ENCODE measurements at regions not wholly inside any gene's neighbourhood (a gene's known extent, or its start where the extent isn't known, plus 50 kb on each side); places are given as distances from the start of the nearest gene placed in this dataset.

GRCh38 chr21:19807201-19807600 lies 1191.0 kb upstream of the NCAM2 start:
- no peaks in the 10 kb centered on the region for H3K9me3 ChIP-seq (ENCODE audit: control insufficient read depth, low read depth, low read length)
- WGBS (ENCODE audit: insufficient coverage, low lambda C conversion rate): 50% methylated on average over 1 of the region's 1 CpG
- no peak overlapping the region for H3K27ac ChIP-seq (ENCODE audit: low read length)
- no peak for DNase-seq
- no peaks in the 10 kb centered on the region for H3K4me1 ChIP-seq (ENCODE audit: control insufficient read depth, insufficient read depth, low read length)
- no peaks in the 10 kb centered on the region for H3K36me3 ChIP-seq (ENCODE audit: control insufficient read depth, insufficient read depth, low read length)
- no peaks in the 10 kb centered on the region for H3K27me3 ChIP-seq (ENCODE audit: control insufficient read depth, insufficient read depth, low read length)
- H3K4me3 ChIP-seq (ENCODE audit: low read length): no peak overlapping the region

- H3K4me3 ChIP-seq (ENCODE audit: low read length): no peak overlapping the region
- no peaks in the 10 kb centered on the region for H3K36me3 ChIP-seq (ENCODE audit: control insufficient read depth, insufficient read depth, low read length)
- no peak for DNase-seq
- no peaks in the 10 kb centered on the region for H3K27me3 ChIP-seq (ENCODE audit: control insufficient read depth, insufficient read depth, low read length)
- H3K4me1 ChIP-seq (ENCODE audit: control insufficient read depth, insufficient read depth, low read length): no peaks in the 10 kb centered on the region
- 70% methylated on average over 2 of the region's 5 CpGs for WGBS (ENCODE audit: insufficient coverage, low lambda C conversion rate)
- no peak overlapping the region for H3K27ac ChIP-seq (ENCODE audit: low read length)
- H3K9me3 ChIP-seq (ENCODE audit: control insufficient read depth, low read depth, low read length): no peaks in the 10 kb centered on the region
These were observed 1187.4 kb upstream of the NCAM2 start for GRCh38 chr21:19810779-19811178.

- H3K36me3 ChIP-seq (ENCODE audit: control insufficient read depth, insufficient read depth, low read length): no peaks in the 10 kb centered on the region
- H3K27me3 ChIP-seq (ENCODE audit: control insufficient read depth, insufficient read depth, low read length): no peaks in the 10 kb centered on the region
- DNase-seq: no peak
- no peaks in the 10 kb centered on the region for H3K9me3 ChIP-seq (ENCODE audit: control insufficient read depth, low read depth, low read length)
- H3K4me1 ChIP-seq (ENCODE audit: control insufficient read depth, insufficient read depth, low read length): no peaks in the 10 kb centered on the region
- WGBS (ENCODE audit: insufficient coverage, low lambda C conversion rate): 63% methylated on average over 1 of the region's 2 CpGs
- no peak overlapping the region for H3K27ac ChIP-seq (ENCODE audit: low read length)
- H3K4me3 ChIP-seq (ENCODE audit: low read length): no peak overlapping the region
These were observed 1167.8 kb upstream of the NCAM2 start for GRCh38 chr21:19830446-19830845.

DNA sequence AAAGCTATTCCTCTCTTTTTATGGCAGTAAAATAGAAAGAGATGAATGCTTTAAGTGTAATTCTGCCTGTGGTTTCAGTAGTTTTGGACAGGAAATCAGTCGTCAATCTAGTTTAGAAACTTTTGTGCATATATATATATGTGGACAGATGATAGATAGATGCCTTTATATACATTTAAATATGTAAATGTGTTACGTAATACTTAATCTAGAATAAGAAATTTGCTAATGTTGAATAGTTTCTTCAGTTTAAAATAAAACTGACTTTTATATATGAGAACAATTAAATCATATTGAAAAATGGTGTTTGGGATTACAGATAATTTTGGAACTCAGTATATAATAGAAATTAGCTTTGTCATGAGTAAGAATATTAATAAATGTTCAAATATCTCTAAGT lies 1165.7 kb upstream of the NCAM2 start:
- no peaks in the 10 kb centered on the region for H3K36me3 ChIP-seq (ENCODE audit: control insufficient read depth, insufficient read depth, low read length)
- no peak for DNase-seq
- no peaks in the 10 kb centered on the region for H3K9me3 ChIP-seq (ENCODE audit: control insufficient read depth, low read depth, low read length)
- no peak overlapping the region for H3K4me3 ChIP-seq (ENCODE audit: low read length)
- 100% methylated on average over 2 of the region's 2 CpGs for WGBS (ENCODE audit: insufficient coverage, low lambda C conversion rate)
- H3K27me3 ChIP-seq (ENCODE audit: control insufficient read depth, insufficient read depth, low read length): no peaks in the 10 kb centered on the region
- no peaks in the 10 kb centered on the region for H3K4me1 ChIP-seq (ENCODE audit: control insufficient read depth, insufficient read depth, low read length)
- H3K27ac ChIP-seq (ENCODE audit: low read length): no peak overlapping the region

GRCh38 chr21:19833082-19833481 lies 1165.1 kb upstream of the NCAM2 start:
- DNase-seq: no peak
- Histone ChIP-seq H3K36me3 (ENCODE audit: control insufficient read depth, insufficient read depth, low read length) (no peaks in the 10 kb centered on the region), H3K9me3 (ENCODE audit: control insufficient read depth, low read depth, low read length) (no peaks in the 10 kb centered on the region), H3K27ac (ENCODE audit: low read length) (no peak overlapping the region), H3K4me3 (ENCODE audit: low read length) (no peak overlapping the region), H3K27me3 (ENCODE audit: control insufficient read depth, insufficient read depth, low read length) (no peaks in the 10 kb centered on the region), H3K4me1 (ENCODE audit: control insufficient read depth, insufficient read depth, low read length) (no peaks in the 10 kb centered on the region)
- WGBS (ENCODE audit: insufficient coverage, low lambda C conversion rate): no CpG with 5 or more reads among the region's 1 CpG

DNA sequence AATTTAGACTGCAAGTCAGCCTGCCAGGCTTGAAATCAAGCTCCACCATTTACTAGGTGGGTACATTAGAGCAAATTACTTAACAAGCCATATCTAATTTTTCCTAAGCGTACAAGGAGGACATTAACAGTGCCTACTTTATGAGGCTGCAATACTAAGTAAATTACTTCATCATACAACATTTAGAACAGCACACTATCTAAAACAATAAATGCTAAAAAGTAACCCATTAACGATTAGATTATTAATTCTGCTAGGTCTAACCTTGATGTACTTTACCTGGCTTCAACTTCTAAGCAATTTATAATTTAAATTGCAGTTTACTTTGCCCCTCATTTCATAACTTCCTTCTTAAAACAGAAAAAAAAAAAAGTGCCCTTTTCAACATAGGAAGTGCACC lies 1155.6 kb upstream of the NCAM2 start:
- peak in 1 of 2 donors; percentile 61 for DNase-seq
- no peak overlapping the region for H3K27ac ChIP-seq (ENCODE audit: low read length)
- H3K4me1 ChIP-seq (ENCODE audit: control insufficient read depth, insufficient read depth, low read length): no peaks in the 10 kb centered on the region
- no peaks in the 10 kb centered on the region for H3K9me3 ChIP-seq (ENCODE audit: control insufficient read depth, low read depth, low read length)
- no peaks in the 10 kb centered on the region for H3K27me3 ChIP-seq (ENCODE audit: control insufficient read depth, insufficient read depth, low read length)
- WGBS (ENCODE audit: insufficient coverage, low lambda C conversion rate): 53% methylated on average over 2 of the region's 2 CpGs
- no peaks in the 10 kb centered on the region for H3K36me3 ChIP-seq (ENCODE audit: control insufficient read depth, insufficient read depth, low read length)
- no peak overlapping the region for H3K4me3 ChIP-seq (ENCODE audit: low read length)

- DNase-seq: no peak
- no peak overlapping the region for H3K27ac ChIP-seq (ENCODE audit: low read length)
- no peaks in the 10 kb centered on the region for H3K27me3 ChIP-seq (ENCODE audit: control insufficient read depth, insufficient read depth, low read length)
- no peak overlapping the region for H3K4me3 ChIP-seq (ENCODE audit: low read length)
- WGBS (ENCODE audit: insufficient coverage, low lambda C conversion rate): no CpG with 5 or more reads among the region's 2 CpGs
- no peaks in the 10 kb centered on the region for H3K4me1 ChIP-seq (ENCODE audit: control insufficient read depth, insufficient read depth, low read length)
- H3K36me3 ChIP-seq (ENCODE audit: control insufficient read depth, insufficient read depth, low read length): no peaks in the 10 kb centered on the region
- H3K9me3 ChIP-seq (ENCODE audit: control insufficient read depth, low read depth, low read length): no peaks in the 10 kb centered on the region
These were observed 1153.9 kb upstream of the NCAM2 start for GRCh38 chr21:19844334-19844733.

GRCh38 chr21:19850157-19850556 lies 1148.1 kb upstream of the NCAM2 start:
- Histone ChIP-seq H3K27me3 (ENCODE audit: control insufficient read depth, insufficient read depth, low read length) (no peaks in the 10 kb centered on the region), H3K4me1 (ENCODE audit: control insufficient read depth, insufficient read depth, low read length) (no peaks in the 10 kb centered on the region), H3K4me3 (ENCODE audit: low read length) (no peak overlapping the region), H3K9me3 (ENCODE audit: control insufficient read depth, low read depth, low read length) (peaks cover 2% of the 10 kb centered on the region), H3K36me3 (ENCODE audit: control insufficient read depth, insufficient read depth, low read length) (no peaks in the 10 kb centered on the region), H3K27ac (ENCODE audit: low read length) (no peak overlapping the region)
- no CpG with 5 or more reads among the region's 1 CpG for WGBS (ENCODE audit: insufficient coverage, low lambda C conversion rate)
- no peak for DNase-seq

DNA sequence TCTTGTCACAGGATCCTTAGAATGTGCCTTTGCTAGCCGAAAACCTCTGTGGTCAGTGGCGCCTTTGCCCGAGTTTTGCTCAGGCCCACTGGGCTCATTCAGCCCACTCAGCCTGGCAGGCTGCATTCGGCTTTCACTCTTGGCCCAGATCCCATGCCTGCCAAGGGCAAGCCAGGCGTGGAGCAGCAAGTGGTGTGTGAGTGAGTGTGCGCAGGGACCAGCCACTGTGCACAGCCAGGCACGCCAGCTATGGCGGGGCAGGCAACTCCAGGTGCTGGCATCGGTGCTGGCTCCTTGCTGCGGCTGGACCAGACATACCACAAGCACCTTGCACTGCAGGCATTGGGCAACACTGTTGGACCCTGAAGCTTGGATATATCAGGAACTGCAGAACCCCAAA lies 1145.1 kb upstream of the NCAM2 start:
- no peaks in the 10 kb centered on the region for H3K27me3 ChIP-seq (ENCODE audit: control insufficient read depth, insufficient read depth, low read length)
- H3K4me3 ChIP-seq (ENCODE audit: low read length): no peak overlapping the region
- H3K36me3 ChIP-seq (ENCODE audit: control insufficient read depth, insufficient read depth, low read length): no peaks in the 10 kb centered on the region
- H3K4me1 ChIP-seq (ENCODE audit: control insufficient read depth, insufficient read depth, low read length): no peaks in the 10 kb centered on the region
- no CpG with 5 or more reads among the region's 10 CpGs for WGBS (ENCODE audit: insufficient coverage, low lambda C conversion rate)
- H3K27ac ChIP-seq (ENCODE audit: low read length): no peak overlapping the region
- H3K9me3 ChIP-seq (ENCODE audit: control insufficient read depth, low read depth, low read length): peaks cover 2% of the 10 kb centered on the region
- no peak for DNase-seq

GRCh38 chr21:19853709-19854575 lies 1144.3 kb upstream of the NCAM2 start:
- Histone ChIP-seq H3K27ac (ENCODE audit: low read length) (no peak overlapping the region), H3K27me3 (ENCODE audit: control insufficient read depth, insufficient read depth, low read length) (no peaks in the 10 kb centered on the region), H3K4me3 (ENCODE audit: low read length) (no peak overlapping the region), H3K9me3 (ENCODE audit: control insufficient read depth, low read depth, low read length) (peaks cover 2% of the 10 kb centered on the region), H3K36me3 (ENCODE audit: control insufficient read depth, insufficient read depth, low read length) (no peaks in the 10 kb centered on the region), H3K4me1 (ENCODE audit: control insufficient read depth, insufficient read depth, low read length) (no peaks in the 10 kb centered on the region)
- no CpG with 5 or more reads among the region's 22 CpGs for WGBS (ENCODE audit: insufficient coverage, low lambda C conversion rate)
- no peak for DNase-seq

GRCh38 chr21:19855522-19855921 lies 1142.7 kb upstream of the NCAM2 start:
- no peak overlapping the region for H3K27ac ChIP-seq (ENCODE audit: low read length)

More at GRCh38 chr21:19855522-19855921, 1142.7 kb upstream of the NCAM2 start:
- Histone ChIP-seq H3K4me3 (ENCODE audit: low read length) (no peak overlapping the region), H3K27me3 (ENCODE audit: control insufficient read depth, insufficient read depth, low read length) (no peaks in the 10 kb centered on the region), H3K4me1 (ENCODE audit: control insufficient read depth, insufficient read depth, low read length) (no peaks in the 10 kb centered on the region), H3K9me3 (ENCODE audit: control insufficient read depth, low read depth, low read length) (peaks cover 2% of the 10 kb centered on the region), H3K36me3 (ENCODE audit: control insufficient read depth, insufficient read depth, low read length) (no peaks in the 10 kb centered on the region)
- WGBS (ENCODE audit: insufficient coverage, low lambda C conversion rate): no CpG with 5 or more reads among the region's 3 CpGs
- DNase-seq: no peak
